ENCODE measurements at regions not wholly inside any gene's neighbourhood (a gene's known extent, or its start where the extent isn't known, plus 50 kb on each side); places are given as distances from the start of the nearest gene placed in this dataset.

- no peak for DNase-seq (ENCODE audit: low read depth in 2 of 2)
These were observed 710.4 kb upstream of the PIK3C3 start for GRCh38 chr18:41244591-41245037.

- no peak for DNase-seq (ENCODE audit: low read depth in 2 of 2)
These were observed 717.7 kb upstream of the PIK3C3 start for GRCh38 chr18:41237317-41237716.

- DNase-seq (ENCODE audit: low read depth in 2 of 2): no peak
These were observed 723.4 kb upstream of the PIK3C3 start for GRCh38 chr18:41231681-41232080.

GRCh38 chr18:41227993-41228392 lies 727.0 kb upstream of the PIK3C3 start:
- no peak for DNase-seq (ENCODE audit: low read depth in 2 of 2)

GRCh38 chr18:41226911-41227310 lies 728.1 kb upstream of the PIK3C3 start:
- DNase-seq (ENCODE audit: low read depth in 2 of 2): no peak

GRCh38 chr18:41226186-41226585 lies 728.8 kb upstream of the PIK3C3 start:
- DNase-seq (ENCODE audit: low read depth in 2 of 2): no peak

GRCh38 chr18:41216341-41217003 lies 738.6 kb upstream of the PIK3C3 start:
- no peak for DNase-seq (ENCODE audit: low read depth in 2 of 2)

GRCh38 chr18:41207706-41208105 lies 747.3 kb upstream of the PIK3C3 start:
- no peak for DNase-seq (ENCODE audit: low read depth in 2 of 2)

- no peak for DNase-seq (ENCODE audit: low read depth in 2 of 2)
These were observed 748.6 kb upstream of the PIK3C3 start for GRCh38 chr18:41206341-41206830.

GRCh38 chr18:41199212-41199611 lies 755.8 kb upstream of the PIK3C3 start:
- DNase-seq (ENCODE audit: low read depth in 2 of 2): no peak

- DNase-seq (ENCODE audit: low read depth in 2 of 2): no peak
These were observed 757.1 kb upstream of the PIK3C3 start for GRCh38 chr18:41197967-41198366.

- DNase-seq (ENCODE audit: low read depth in 2 of 2): no peak
These were observed 784.7 kb upstream of the PIK3C3 start for GRCh38 chr18:41170346-41170745.

- DNase-seq (ENCODE audit: low read depth in 2 of 2): no peak
These were observed 789.4 kb upstream of the PIK3C3 start for GRCh38 chr18:41165625-41166024.

GRCh38 chr18:41162781-41163180 lies 792.3 kb upstream of the PIK3C3 start:
- DNase-seq (ENCODE audit: low read depth in 2 of 2): no peak

GRCh38 chr18:41162191-41162590 lies 792.8 kb upstream of the PIK3C3 start:
- no peak for DNase-seq (ENCODE audit: low read depth in 2 of 2)

GRCh38 chr18:41155910-41156851 lies 798.9 kb upstream of the PIK3C3 start:
- DNase-seq (ENCODE audit: low read depth in 2 of 2): no peak

- no peak for DNase-seq (ENCODE audit: low read depth in 2 of 2)
These were observed 800.0 kb upstream of the PIK3C3 start for GRCh38 chr18:41155025-41155424.

GRCh38 chr18:41153871-41154270 lies 801.2 kb upstream of the PIK3C3 start:
- no peak for DNase-seq (ENCODE audit: low read depth in 2 of 2)

GRCh38 chr18:41150316-41150715 lies 804.7 kb upstream of the PIK3C3 start:
- DNase-seq (ENCODE audit: low read depth in 2 of 2): no peak

- DNase-seq (ENCODE audit: low read depth in 2 of 2): no peak
These were observed 808.7 kb upstream of the PIK3C3 start for GRCh38 chr18:41146301-41146700.

- no peak for DNase-seq (ENCODE audit: low read depth in 2 of 2)
These were observed 809.5 kb upstream of the PIK3C3 start for GRCh38 chr18:41145516-41145915.

- no peak for DNase-seq (ENCODE audit: low read depth in 2 of 2)
These were observed 810.6 kb upstream of the PIK3C3 start for GRCh38 chr18:41144441-41144840.

- DNase-seq (ENCODE audit: low read depth in 2 of 2): no peak
These were observed 814.5 kb upstream of the PIK3C3 start for GRCh38 chr18:41140506-41140905.

Measured in stimulated activated CD4-positive, alpha-beta T cell treated with anti-CD3 and anti-CD28 coated beads, Interleukin-1b, Interleukin-23, amount 100 ng/mL, for 1 hour (primary cell).